CD14-positive monocyte (primary cell): ENCODE measurements at regions not wholly inside any gene's neighbourhood (a gene's known extent, or its start where the extent isn't known, plus 50 kb on each side); places are given as distances from the start of the nearest gene placed in this dataset.

Experiments
- DNase-seq, 3 donors: peaks; one replicate each; pipeline ENCODE4 v3.0.0-alpha.2; 2011 to 2022
- H2AFZ ChIP-seq: 2 replicates; pipeline ENCODE4 v1.6.0; 2012; ENCODE audit warnings: mild to moderate bottlenecking, low read depth, low read length, inconsistent platforms; ENCODE audit not compliant: insufficient read depth, poor library complexity, severe bottlenecking
- H3K27ac ChIP-seq, 2 donors: 1 replicate in 1 of 2; 2 replicates in 1 of 2; pipeline ENCODE4 v1.5.1; 2012 to 2013; ENCODE audit warnings: low read length in 2 of 2, control low read depth in 1 of 2, inconsistent platforms in 1 of 2, low read depth in 1 of 2, mild to moderate bottlenecking in 1 of 2
- H3K27me3 ChIP-seq, 2 donors: one replicate each; pipeline versions ENCODE4 v1.6.0 to v1.6.1; 2011 to 2013; ENCODE audit warnings: low read length in 2 of 2; ENCODE audit not compliant: control insufficient read depth in 2 of 2, insufficient read depth in 2 of 2
- H3K36me3 ChIP-seq, 2 donors: replicated peaks in 1 of 2; 1 replicate in 1 of 2; 2 replicates in 1 of 2; pipeline versions ENCODE4 v1.5.1 to v1.6.1; 2012 to 2013; ENCODE audit warnings: low read length in 2 of 2, control low read depth in 1 of 2, inconsistent platforms in 1 of 2, mild to moderate bottlenecking in 1 of 2; ENCODE audit not compliant: insufficient read depth in 2 of 2, control insufficient read depth in 1 of 2
- H3K4me1 ChIP-seq, 2 donors: 1 replicate in 1 of 2; 2 replicates in 1 of 2; pipeline versions ENCODE4 v1.5.1 to v1.6.1; 2012 to 2013; ENCODE audit warnings: low read length in 2 of 2, control low read depth in 1 of 2, inconsistent platforms in 1 of 2, mild to moderate bottlenecking in 1 of 2, moderate library complexity in 1 of 2; ENCODE audit not compliant: insufficient read depth in 2 of 2, control insufficient read depth in 1 of 2
- H3K4me2 ChIP-seq: replicated peaks from 2 replicates; pipeline ENCODE3; 2012; ENCODE audit warnings: low read length, moderate library complexity, mild to moderate bottlenecking; ENCODE audit not compliant: poor library complexity, severe bottlenecking; ENCODE audit errors: extremely low read depth
- H3K4me3 ChIP-seq, 3 experiments: fragments of 200-600 bp in 1 of 3; sonication (generic) in 1 of 3; replicated peaks in 1 of 3; 1 replicate in 2 of 3; 2 replicates in 1 of 3; pipeline ENCODE4 v1.5.1; 2011 to 2013; ENCODE audit warnings: low read length in 3 of 3, mild to moderate bottlenecking in 3 of 3, control low read depth in 2 of 3, low read depth in 2 of 3, inconsistent platforms in 1 of 3, moderate library complexity in 1 of 3
- H3K79me2 ChIP-seq: 2 replicates; pipeline ENCODE4 v1.6.0; 2012; ENCODE audit warnings: mild to moderate bottlenecking, control low read depth, inconsistent platforms, low read length, moderate library complexity; ENCODE audit not compliant: insufficient read depth
- H3K9ac ChIP-seq: 2 replicates; pipeline ENCODE4 v1.6.0; 2017; ENCODE audit warnings: low read length, mild to moderate bottlenecking; ENCODE audit not compliant: insufficient read depth, poor library complexity, severe bottlenecking
- H3K9me3 ChIP-seq, 2 donors: replicated peaks in 1 of 2; 1 replicate in 1 of 2; 2 replicates in 1 of 2; pipeline versions ENCODE4 v1.5.1 to v1.6.1; 2012 to 2013; ENCODE audit warnings: low read length in 2 of 2, control low read depth in 1 of 2; ENCODE audit not compliant: control insufficient read depth in 1 of 2, insufficient read depth in 1 of 2
- H4K20me1 ChIP-seq: 2 replicates; pipeline ENCODE4 v1.6.0; 2012; ENCODE audit warnings: mild to moderate bottlenecking, low read length, control low read depth, moderate library complexity; ENCODE audit not compliant: insufficient read depth
- H3K27ac Mint-ChIP-seq, 7 donors: one replicate each; pipeline ENCODE4 v1.8.0; 2020; ENCODE audit warnings: mild to moderate bottlenecking in 7 of 7, mixed read lengths in 7 of 7, moderate library complexity in 6 of 7, inconsistent platforms in 2 of 7
- H3K27me3 Mint-ChIP-seq, 3 donors: one replicate each; pipeline ENCODE4 v1.8.0; 2021 to 2022; ENCODE audit warnings: low read depth in 3 of 3, mild to moderate bottlenecking in 3 of 3, mixed read lengths in 3 of 3, moderate library complexity in 3 of 3, inconsistent platforms in 1 of 3
- H3K36me3 Mint-ChIP-seq, 2 donors: one replicate each; pipeline ENCODE4 v1.8.0; 2020; ENCODE audit warnings: mixed read lengths in 2 of 2, inconsistent platforms in 1 of 2, mild to moderate bottlenecking in 1 of 2
- H3K4me1 Mint-ChIP-seq: one replicate; pipeline ENCODE4 v1.8.0; 2020; ENCODE audit warnings: mild to moderate bottlenecking, mixed read lengths
- H3K4me3 Mint-ChIP-seq, 2 donors: one replicate each; pipeline ENCODE4 v1.8.0; 2020; ENCODE audit warnings: mild to moderate bottlenecking in 2 of 2, mixed read lengths in 2 of 2, moderate library complexity in 1 of 2
- H3K9me3 Mint-ChIP-seq, 7 donors: one replicate each; pipeline ENCODE4 v1.8.0; 2020 to 2022; ENCODE audit warnings: mixed read lengths in 7 of 7, mild to moderate bottlenecking in 6 of 7, moderate library complexity in 6 of 7, inconsistent platforms in 2 of 7
- WGBS: methylation state at CpG from one replicate; pipeline ENCODE4 v1.1.5; 2013; ENCODE audit warnings: missing lambda C conversion rate; ENCODE audit not compliant: insufficient coverage; 5-methylcytosine and 5-hydroxymethylcytosine counted together
- intact Hi-C, 2 donors: fragments of 100-400 bp; cut with micrococcal nuclease; formaldehyde crosslinking; loops; one replicate each; pipeline versions ENCODE4 v1.15.0 to v1.15.1; 2023
- TF ChIP-seq, protein P1 (sequence below): fragments of 200-600 bp; IDR thresholded peaks from one replicate; pipeline ENCODE4 v1.8.0; 2022; ENCODE audit warnings: antibody characterized with exemption, mild to moderate bottlenecking

DNA sequence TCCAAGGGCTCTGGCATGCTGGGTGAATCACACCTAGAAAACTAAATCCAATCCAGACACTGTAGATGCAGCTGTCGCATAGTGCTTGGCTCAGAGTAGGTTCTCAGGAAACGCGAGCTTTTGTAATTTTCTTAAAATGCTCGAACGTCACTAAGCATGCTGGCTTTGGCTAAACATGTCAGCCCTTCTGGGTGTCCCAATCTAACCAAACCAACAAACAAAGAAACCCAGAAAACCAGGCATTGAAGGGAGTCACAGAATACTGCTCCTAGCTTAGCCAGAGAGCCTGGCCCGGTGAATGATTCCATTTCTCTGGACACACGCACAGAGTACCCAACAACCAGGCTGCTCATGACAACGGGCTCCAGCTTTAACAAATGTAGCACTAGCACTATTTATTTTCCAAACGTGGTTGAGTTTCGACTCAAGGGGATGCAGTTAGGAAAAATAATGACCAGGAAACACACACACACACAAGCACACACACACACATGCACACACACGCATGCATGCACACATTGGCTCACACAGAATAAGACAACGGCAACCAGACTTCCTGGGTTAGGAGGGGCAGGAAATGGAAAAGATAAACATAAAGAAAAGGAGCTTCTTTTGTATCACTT is 492.6 kb downstream of the MIAT start:
- TF ChIP-seq, protein P1, sequence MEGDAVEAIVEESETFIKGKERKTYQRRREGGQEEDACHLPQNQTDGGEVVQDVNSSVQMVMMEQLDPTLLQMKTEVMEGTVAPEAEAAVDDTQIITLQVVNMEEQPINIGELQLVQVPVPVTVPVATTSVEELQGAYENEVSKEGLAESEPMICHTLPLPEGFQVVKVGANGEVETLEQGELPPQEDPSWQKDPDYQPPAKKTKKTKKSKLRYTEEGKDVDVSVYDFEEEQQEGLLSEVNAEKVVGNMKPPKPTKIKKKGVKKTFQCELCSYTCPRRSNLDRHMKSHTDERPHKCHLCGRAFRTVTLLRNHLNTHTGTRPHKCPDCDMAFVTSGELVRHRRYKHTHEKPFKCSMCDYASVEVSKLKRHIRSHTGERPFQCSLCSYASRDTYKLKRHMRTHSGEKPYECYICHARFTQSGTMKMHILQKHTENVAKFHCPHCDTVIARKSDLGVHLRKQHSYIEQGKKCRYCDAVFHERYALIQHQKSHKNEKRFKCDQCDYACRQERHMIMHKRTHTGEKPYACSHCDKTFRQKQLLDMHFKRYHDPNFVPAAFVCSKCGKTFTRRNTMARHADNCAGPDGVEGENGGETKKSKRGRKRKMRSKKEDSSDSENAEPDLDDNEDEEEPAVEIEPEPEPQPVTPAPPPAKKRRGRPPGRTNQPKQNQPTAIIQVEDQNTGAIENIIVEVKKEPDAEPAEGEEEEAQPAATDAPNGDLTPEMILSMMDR = no peak
- intact Hi-C loops = loop anchor here (2.0 to 5.0 kb wide), 2 partner anchors 15 to 43 kb away; no protein-coding TSS in a partner anchor
- 56% methylated on average over 6 of the region's 12 CpGs for WGBS
- H3K27me3 ChIP-seq = no peaks in the 10 kb centered on the region
- Mint-ChIP-seq H3K4me1 (peaks cover 35% of the 10 kb centered on the region), H3K9me3 (peaks cover 0 to 7% (median 3%) of the 10 kb centered on the region in 7 donors), H3K27ac (peak overlapping the region; percentile 88 to 93 (median 91)), H3K36me3 (peaks cover 0 to 3% of the 10 kb centered on the region in 2 donors), H3K4me3 (peak overlapping the region in 1 of 2 donors; percentile 84), H3K27me3 (peaks cover 0 to 8% (median 1%) of the 10 kb centered on the region in 3 donors)
- H3K79me2 ChIP-seq = no peaks in the 10 kb centered on the region
- no peaks in the 10 kb centered on the region for H3K36me3 ChIP-seq
- no peaks in the 10 kb centered on the region for H3K9me3 ChIP-seq
- H3K9ac ChIP-seq = peak overlapping the region; percentile 66
- H2AFZ ChIP-seq = peak overlapping the region; percentile 2
- H3K4me3 ChIP-seq = peak overlapping the region in 1 of 3 experiments; percentile 47
- peaks cover 24 to 30% of the 10 kb centered on the region in 2 donors for H3K4me1 ChIP-seq
- DNase-seq = peak; percentile 35 to 57 (median 52)
- peak overlapping the region; percentile 1 to 91 for H3K27ac ChIP-seq
- H3K4me2 ChIP-seq = peak overlapping the region; percentile 46
- no peaks in the 10 kb centered on the region for H4K20me1 ChIP-seq

DNA sequence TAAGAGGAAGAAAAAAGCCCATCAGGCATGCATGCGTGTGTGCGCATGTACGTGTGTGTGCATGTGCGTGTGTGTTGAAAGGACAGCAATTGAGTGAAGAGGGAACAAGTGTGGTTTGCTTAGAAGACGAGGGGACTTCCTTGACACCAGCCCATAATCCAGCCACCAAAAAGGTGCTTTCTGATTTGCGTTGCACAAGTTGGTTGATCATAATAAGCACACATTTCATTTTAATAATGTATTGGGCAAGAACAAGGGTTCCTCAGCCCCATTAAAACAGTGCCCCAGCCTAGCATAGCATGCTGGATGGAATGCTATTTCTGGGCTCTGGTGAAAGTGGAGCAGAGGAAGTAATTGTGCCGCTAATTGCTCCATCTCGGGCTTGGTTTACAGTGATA is 493.2 kb downstream of the MIAT start:
- no peaks in the 10 kb centered on the region for H3K9me3 ChIP-seq
- Mint-ChIP-seq H3K27me3 (peaks cover 0 to 8% (median 1%) of the 10 kb centered on the region in 3 donors), H3K4me3 (peak overlapping the region; percentile 10 to 84), H3K4me1 (peaks cover 35% of the 10 kb centered on the region), H3K27ac (peak overlapping the region; percentile 88 to 93 (median 91)), H3K36me3 (peaks cover 0 to 3% of the 10 kb centered on the region in 2 donors), H3K9me3 (peaks cover 0 to 7% (median 3%) of the 10 kb centered on the region in 7 donors)
- H3K4me1 ChIP-seq = peaks cover 24 to 30% of the 10 kb centered on the region in 2 donors
- TF ChIP-seq, protein P1 = no peak
- no peak overlapping the region for H2AFZ ChIP-seq
- no peaks in the 10 kb centered on the region for H3K79me2 ChIP-seq
- H3K27ac ChIP-seq = peak overlapping the region; percentile 51 to 91
- peak overlapping the region in 2 of 3 experiments; percentile 19 to 47 for H3K4me3 ChIP-seq
- DNase-seq = peak; percentile 94 to 99 (median 94)
- H4K20me1 ChIP-seq = no peaks in the 10 kb centered on the region
- no peaks in the 10 kb centered on the region for H3K36me3 ChIP-seq
- peak overlapping the region; percentile 46 for H3K4me2 ChIP-seq
- 0% methylated on average over 6 of the region's 8 CpGs for WGBS
- no peaks in the 10 kb centered on the region for H3K27me3 ChIP-seq
- peak overlapping the region; percentile 66 for H3K9ac ChIP-seq
- intact Hi-C loops = loop anchor here (2.0 to 5.0 kb wide), 2 partner anchors 16 to 43 kb away; no protein-coding TSS in a partner anchor
